Endothelial cell of umbilical vein (primary cell): ENCODE measurements at regions not wholly inside any gene's neighbourhood (a gene's known extent, or its start where the extent isn't known, plus 50 kb on each side); places are given as distances from the start of the nearest gene placed in this dataset.

ENCODE experiments used
- BruUV-seq: library from RNA; stranded (reverse); fragments of 400-500 nt; replicated peaks from 2 replicates; lab custom pipeline; 2021; lab: Mats Ljungman, UMichigan
- CTCF ChIA-PET: fragments of 300-600, 350-600 bp; sonication (Branson Sonifier 250); formaldehyde crosslinking; loops from one replicate; lab custom pipeline; 2021; ENCODE audit warnings: antibody characterized with exemption, inconsistent platforms; lab: Charles Lee
- POLR2A ChIA-PET: fragments of 300-600, 350-600 bp; sonication (Branson Sonifier 250); formaldehyde crosslinking; loops from one replicate; lab custom pipeline; 2021; ENCODE audit warnings: antibody characterized with exemption, inconsistent platforms; lab: Charles Lee
- DNase-seq: peaks from one replicate; pipeline ENCODE4 v3.0.0-alpha.2; 2011; ENCODE audit warnings: low read depth, low spot score
- FAIRE-seq: peaks from 2 replicates; lab custom pipeline; 2011; peaks lifted over from hg19 to GRCh38; lab: Jason Lieb, UNC
- H2AFZ ChIP-seq: 2 replicates; pipeline ENCODE4 v1.6.0; 2012; ENCODE audit warnings: low read depth, low read length, control low read depth, inconsistent platforms
- H3K27ac ChIP-seq: 2 replicates; pipeline ENCODE4 v1.5.1; 2011; ENCODE audit warnings: low read depth, mild to moderate bottlenecking, control low read depth, low read length, moderate library complexity; ENCODE audit not compliant: insufficient read depth
- H3K27me3 ChIP-seq, 2 experiments: 2 replicates each; pipeline versions ENCODE4 v1.6.0 to v1.6.1; 2011; ENCODE audit warnings: low read length in 2 of 2, mixed read lengths in 1 of 2; ENCODE audit not compliant: control insufficient read depth in 2 of 2, insufficient read depth in 2 of 2
- H3K36me3 ChIP-seq, 2 experiments: 2 replicates in 1 of 2; 3 replicates in 1 of 2; pipeline ENCODE4 v1.5.1; 2011; ENCODE audit warnings: low read length in 2 of 2, mild to moderate bottlenecking in 1 of 2, moderate library complexity in 1 of 2; ENCODE audit not compliant: control insufficient read depth in 2 of 2, insufficient read depth in 2 of 2; ENCODE audit errors: extremely low read depth in 1 of 2
- H3K4me1 ChIP-seq: 3 replicates; pipeline ENCODE4 v1.5.1; 2011; ENCODE audit warnings: mild to moderate bottlenecking, low read length; ENCODE audit not compliant: control insufficient read depth, insufficient read depth; ENCODE audit errors: extremely low read depth
- H3K4me2 ChIP-seq: 2 replicates; pipeline ENCODE4 v1.6.1; 2011; ENCODE audit warnings: low read length, control low read depth, mixed read lengths; ENCODE audit not compliant: insufficient read depth
- H3K4me3 ChIP-seq, 3 experiments: fragments of 200-600 bp in 1 of 3; sonication (generic), shearing (Covaris generic) in 1 of 3; replicated peaks in 1 of 3; 2 replicates each; pipeline ENCODE4 v1.5.1; 2011 to 2016; ENCODE audit warnings: control low read depth in 3 of 3, low read length in 3 of 3, mild to moderate bottlenecking in 2 of 3, inconsistent platforms in 1 of 3, low read depth in 1 of 3, moderate library complexity in 1 of 3; ENCODE audit not compliant: insufficient read depth in 1 of 3
- H3K79me2 ChIP-seq: 2 replicates; pipeline ENCODE4 v1.6.0; 2012; ENCODE audit warnings: low read length, inconsistent platforms; ENCODE audit not compliant: control insufficient read depth, insufficient read depth
- H3K9ac ChIP-seq: replicated peaks from 2 replicates; pipeline ENCODE3; 2011; ENCODE audit warnings: low read length, control low read depth; ENCODE audit not compliant: insufficient read depth; ENCODE audit errors: extremely low read depth
- H3K9me1 ChIP-seq: replicated peaks from 3 replicates; pipeline ENCODE4 v1.6.0; 2011; ENCODE audit warnings: mild to moderate bottlenecking, low read length; ENCODE audit not compliant: control insufficient read depth, insufficient read depth; ENCODE audit errors: extremely low read depth
- H3K9me3 ChIP-seq: replicated peaks from 2 replicates; pipeline ENCODE4 v1.5.1; 2012; ENCODE audit warnings: low read length, inconsistent platforms; ENCODE audit not compliant: control insufficient read depth, insufficient read depth
- H4K20me1 ChIP-seq: replicated peaks from 2 replicates; pipeline ENCODE3; 2011; ENCODE audit warnings: mild to moderate bottlenecking, low read length; ENCODE audit not compliant: control insufficient read depth, insufficient read depth; ENCODE audit errors: extremely low read depth
- EZH2 ChIP-seq: IDR thresholded peaks from 2 replicates; pipeline ENCODE4 v1.6.1; 2012; ENCODE audit warnings: borderline replicate concordance, low read depth, mild to moderate bottlenecking, moderate library complexity, low read length, inconsistent platforms; ENCODE audit not compliant: severe bottlenecking
- FOS ChIP-seq: IDR thresholded peaks from 2 replicates; pipeline ENCODE4 v1.6.1; 2011; ENCODE audit warnings: mild to moderate bottlenecking, low read length, moderate library complexity, borderline replicate concordance; ENCODE audit not compliant: insufficient read depth
- GATA2 ChIP-seq: IDR thresholded peaks from 2 replicates; pipeline ENCODE4 v1.7.0; 2011; ENCODE audit warnings: low read depth, mild to moderate bottlenecking, moderate library complexity, mixed read lengths, low read length; ENCODE audit not compliant: insufficient read length, insufficient read depth
- JUN ChIP-seq: IDR thresholded peaks from 2 replicates; pipeline ENCODE4 v1.6.1; 2011; ENCODE audit warnings: borderline replicate concordance, low read depth; ENCODE audit not compliant: insufficient read length, insufficient read depth
- MYC ChIP-seq: IDR thresholded peaks from one replicate; pipeline ENCODE4 v1.6.1; 2011; ENCODE audit warnings: mild to moderate bottlenecking, low read depth, low read length
- POLR2A ChIP-seq: IDR thresholded peaks from 2 replicates; pipeline ENCODE4 v1.6.1; 2012; ENCODE audit warnings: low read depth, mild to moderate bottlenecking, control low read depth, low read length
- POLR2AphosphoS5 ChIP-seq: IDR thresholded peaks from 2 replicates; pipeline ENCODE4 v1.6.1; 2012; ENCODE audit warnings: low read depth, mild to moderate bottlenecking, control low read depth, low read length, moderate library complexity; ENCODE audit not compliant: insufficient read depth
- dilution Hi-C: fragments of 300-500 bp; cut with MboI; formaldehyde crosslinking; loops from one replicate; pipeline ENCODE4 v1.15.0; 2019; ENCODE audit warnings: low sequenced_read_pairs; ENCODE audit not compliant: extremely low pct_ligation_motif_present
- intact Hi-C: fragments of 100-400 bp; cut with micrococcal nuclease; formaldehyde crosslinking; loops from one replicate; pipeline ENCODE4 v1.10.0; 2022
- TF ChIP-seq, protein P1 (sequence below): IDR thresholded peaks from 2 replicates; pipeline ENCODE4 v1.6.1; 2011; ENCODE audit not compliant: insufficient read depth, insufficient read length
- TF ChIP-seq, protein P2 (sequence below), 2 donors: IDR thresholded peaks; 1 replicate in 1 of 2; 2 replicates in 1 of 2; pipeline ENCODE4 v1.5.1; 2011; ENCODE audit warnings: low read length in 2 of 2, mild to moderate bottlenecking in 2 of 2, moderate library complexity in 2 of 2, control low read depth in 1 of 2, inconsistent platforms in 1 of 2, low read depth in 1 of 2; ENCODE audit not compliant: insufficient read depth in 1 of 2; ENCODE audit errors: extremely low read depth in 1 of 2

DNA sequence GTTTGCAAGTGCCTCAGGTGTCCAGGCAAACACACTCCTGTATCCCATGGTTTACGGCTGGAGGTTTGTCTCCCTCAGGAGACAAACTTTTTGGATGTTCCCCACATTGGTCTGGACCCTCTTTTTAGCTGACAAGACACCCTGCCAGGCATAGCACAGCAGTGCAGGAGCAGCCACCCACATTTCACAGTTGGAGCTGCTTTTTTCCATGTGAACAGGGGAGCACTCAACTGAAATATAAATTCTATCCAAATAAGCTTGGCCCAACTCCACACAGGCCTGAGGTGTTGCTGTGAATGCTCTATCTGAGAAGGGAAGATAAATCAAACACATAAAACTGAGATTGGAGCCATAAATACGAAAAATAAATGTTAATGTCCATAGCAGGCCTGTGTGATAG is 501.3 kb upstream of the IL12A start:
- dilution Hi-C loops, result no loop called here
- POLR2A ChIA-PET, result no interaction called here
- Histone ChIP-seq H3K4me3 (no peak overlapping the region), H3K9me3 (no peaks in the 10 kb centered on the region), H3K9me1 (no peaks in the 10 kb centered on the region), H3K4me2 (no peak overlapping the region), H3K27ac (no peak overlapping the region), H4K20me1 (no peaks in the 10 kb centered on the region), H3K36me3 (no peaks in the 10 kb centered on the region), H2AFZ (no peak overlapping the region), H3K79me2 (no peaks in the 10 kb centered on the region), H3K27me3 (peaks cover 0 to 3% of the 10 kb centered on the region in 2 experiments), H3K4me1 (no peaks in the 10 kb centered on the region), H3K9ac (no peak overlapping the region)
- DNase-seq (no peak), FAIRE-seq (no peak)
- TF ChIP-seq FOS, result no peak
- TF ChIP-seq, protein P1, sequence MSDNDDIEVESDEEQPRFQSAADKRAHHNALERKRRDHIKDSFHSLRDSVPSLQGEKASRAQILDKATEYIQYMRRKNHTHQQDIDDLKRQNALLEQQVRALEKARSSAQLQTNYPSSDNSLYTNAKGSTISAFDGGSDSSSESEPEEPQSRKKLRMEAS, result no peak
- CTCF ChIA-PET, result interaction anchor here (0.7 to 1.3 kb wide), 6 partner anchors 12 to 165 kb away, joined by 3 to 7 read pairs (median 4); no protein-coding TSS in a partner anchor
- BruUV-seq, result no TSS peak
- intact Hi-C loops, result no loop called here

DNA sequence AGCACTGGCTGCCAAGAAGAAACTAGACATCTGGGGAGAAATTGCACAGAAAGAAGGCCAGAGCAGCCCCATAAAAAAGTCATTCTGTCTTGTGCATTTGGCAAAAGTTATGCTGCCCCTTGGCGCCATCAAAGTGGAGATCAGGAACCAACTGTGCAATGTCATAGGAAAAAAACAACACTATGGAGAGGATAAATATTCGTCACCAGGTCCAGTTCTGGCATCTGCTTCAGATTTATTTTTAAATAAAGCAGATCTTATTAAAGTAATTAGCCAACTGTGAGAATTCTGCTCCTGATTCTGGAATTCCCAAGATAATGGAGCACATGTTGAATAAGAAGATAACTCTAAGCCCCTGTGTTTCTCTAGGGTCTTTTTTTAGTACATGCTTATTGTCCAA is 500.0 kb upstream of the IL12A start:
- FAIRE-seq, result no peak
- H3K27ac ChIP-seq, result no peak overlapping the region
- no peak overlapping the region for H3K9ac ChIP-seq
- H4K20me1 ChIP-seq, result no peaks in the 10 kb centered on the region
- POLR2A ChIA-PET, result no interaction called here
- no peak for DNase-seq
- CTCF ChIA-PET, result no interaction called here
- TF ChIP-seq FOS (no peak), JUN (no peak), MYC (no peak), EZH2 (no peak), GATA2 (no peak), POLR2AphosphoS5 (no peak), POLR2A (no peak)
- TF ChIP-seq, protein P1, result no peak
- TF ChIP-seq, protein P2, sequence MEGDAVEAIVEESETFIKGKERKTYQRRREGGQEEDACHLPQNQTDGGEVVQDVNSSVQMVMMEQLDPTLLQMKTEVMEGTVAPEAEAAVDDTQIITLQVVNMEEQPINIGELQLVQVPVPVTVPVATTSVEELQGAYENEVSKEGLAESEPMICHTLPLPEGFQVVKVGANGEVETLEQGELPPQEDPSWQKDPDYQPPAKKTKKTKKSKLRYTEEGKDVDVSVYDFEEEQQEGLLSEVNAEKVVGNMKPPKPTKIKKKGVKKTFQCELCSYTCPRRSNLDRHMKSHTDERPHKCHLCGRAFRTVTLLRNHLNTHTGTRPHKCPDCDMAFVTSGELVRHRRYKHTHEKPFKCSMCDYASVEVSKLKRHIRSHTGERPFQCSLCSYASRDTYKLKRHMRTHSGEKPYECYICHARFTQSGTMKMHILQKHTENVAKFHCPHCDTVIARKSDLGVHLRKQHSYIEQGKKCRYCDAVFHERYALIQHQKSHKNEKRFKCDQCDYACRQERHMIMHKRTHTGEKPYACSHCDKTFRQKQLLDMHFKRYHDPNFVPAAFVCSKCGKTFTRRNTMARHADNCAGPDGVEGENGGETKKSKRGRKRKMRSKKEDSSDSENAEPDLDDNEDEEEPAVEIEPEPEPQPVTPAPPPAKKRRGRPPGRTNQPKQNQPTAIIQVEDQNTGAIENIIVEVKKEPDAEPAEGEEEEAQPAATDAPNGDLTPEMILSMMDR (IDR thresholded peaks at IDR 0.05; ENCODE audit: extremely low read depth in 1 of 2, insufficient read depth in 1 of 2, low read depth in 1 of 2, low read length in 2 of 2), result no peak
- no peaks in the 10 kb centered on the region for H3K79me2 ChIP-seq
- no peak overlapping the region for H3K4me2 ChIP-seq
- H3K4me1 ChIP-seq, result no peaks in the 10 kb centered on the region
- BruUV-seq, result no TSS peak
- intact Hi-C loops, result no loop called here
- H3K9me1 ChIP-seq, result no peaks in the 10 kb centered on the region
- H3K4me3 ChIP-seq, result no peak overlapping the region
- no peaks in the 10 kb centered on the region for H3K9me3 ChIP-seq
- no peaks in the 10 kb centered on the region for H3K36me3 ChIP-seq
- H2AFZ ChIP-seq, result no peak overlapping the region
- H3K27me3 ChIP-seq, result no peaks in the 10 kb centered on the region
- dilution Hi-C loops, result no loop called here
